Glutamatergic neuron (in vitro differentiated cells): ENCODE measurements at regions not wholly inside any gene's neighbourhood (a gene's known extent, or its start where the extent isn't known, plus 50 kb on each side); places are given as distances from the start of the nearest gene placed in this dataset.
A peak's percentile ranks its signal among the peaks of the same experiment; 100 is the strongest.

Experiments used
- DNase-seq: peaks from one replicate; pipeline ENCODE4 v3.0.0; 2022
- H3K27ac Mint-ChIP-seq: one replicate; pipeline ENCODE4 v1.8.0; 2020; ENCODE audit warnings: mild to moderate bottlenecking, mixed read lengths, inconsistent platforms; ENCODE audit not compliant: unreplicated experiment
- H3K27me3 Mint-ChIP-seq: one replicate; pipeline ENCODE4 v1.8.0; 2020; ENCODE audit warnings: mild to moderate bottlenecking, moderate library complexity, mixed read lengths, inconsistent platforms; ENCODE audit not compliant: unreplicated experiment
- H3K36me3 Mint-ChIP-seq: one replicate; pipeline ENCODE4 v1.8.0; 2020; ENCODE audit warnings: mild to moderate bottlenecking, mixed read lengths, inconsistent platforms; ENCODE audit not compliant: unreplicated experiment
- H3K4me1 Mint-ChIP-seq: one replicate; pipeline ENCODE4 v1.8.0; 2020; ENCODE audit warnings: mild to moderate bottlenecking, low read depth, mixed read lengths, inconsistent platforms; ENCODE audit not compliant: unreplicated experiment
- H3K4me3 Mint-ChIP-seq: one replicate; pipeline ENCODE4 v1.8.0; 2020; ENCODE audit warnings: mild to moderate bottlenecking, mixed read lengths, inconsistent platforms; ENCODE audit not compliant: unreplicated experiment
- H3K9me3 Mint-ChIP-seq: one replicate; pipeline ENCODE4 v1.8.0; 2020; ENCODE audit warnings: mild to moderate bottlenecking, moderate library complexity, mixed read lengths, inconsistent platforms; ENCODE audit not compliant: unreplicated experiment
- CTCF ChIP-seq: fragments of 200-600 bp; sonication (generic); IDR thresholded peaks from one replicate; pipeline ENCODE4 v1.5.0; 2021; ENCODE audit not compliant: partially characterized antibody, unreplicated experiment

GRCh38 chr6:131510094-131510493 lies 62.9 kb upstream of the ARG1 start:
- no peaks in the 10 kb centered on the region for H3K36me3 Mint-ChIP-seq
- DNase-seq, result peak; percentile 23
- H3K27ac Mint-ChIP-seq, result no peak overlapping the region
- H3K9me3 Mint-ChIP-seq, result no peaks in the 10 kb centered on the region
- peaks cover 3% of the 10 kb centered on the region for H3K4me1 Mint-ChIP-seq
- no peaks in the 10 kb centered on the region for H3K27me3 Mint-ChIP-seq
- TF ChIP-seq CTCF, result no peak
- H3K4me3 Mint-ChIP-seq, result no peak overlapping the region

- DNase-seq, result no peak
- no peak overlapping the region for H3K27ac Mint-ChIP-seq
- H3K4me3 Mint-ChIP-seq, result no peak overlapping the region
- H3K9me3 Mint-ChIP-seq, result no peaks in the 10 kb centered on the region
- no peaks in the 10 kb centered on the region for H3K27me3 Mint-ChIP-seq
- TF ChIP-seq CTCF, result no peak
- no peaks in the 10 kb centered on the region for H3K36me3 Mint-ChIP-seq
- peaks cover 3% of the 10 kb centered on the region for H3K4me1 Mint-ChIP-seq
These were observed 62.4 kb upstream of the ARG1 start for GRCh38 chr6:131510591-131510990.

GRCh38 chr6:131519670-131520436 lies 53.2 kb upstream of the ARG1 start:
- peak; percentile 71 for TF ChIP-seq CTCF
- no peak overlapping the region for H3K27ac Mint-ChIP-seq
- H3K27me3 Mint-ChIP-seq, result no peaks in the 10 kb centered on the region
- no peaks in the 10 kb centered on the region for H3K4me1 Mint-ChIP-seq
- peaks cover 5% of the 10 kb centered on the region for H3K36me3 Mint-ChIP-seq
- peak; percentile 26 for DNase-seq
- peaks cover 3% of the 10 kb centered on the region for H3K9me3 Mint-ChIP-seq
- H3K4me3 Mint-ChIP-seq, result no peak overlapping the region
